Esophagus muscularis mucosa (tissue), 4 donors: ENCODE measurements at regions not wholly inside any gene's neighbourhood (a gene's known extent, or its start where the extent isn't known, plus 50 kb on each side); places are given as distances from the start of the nearest gene placed in this dataset.

Experiments used
- DNase-seq: peaks from one replicate; pipeline ENCODE4 v3.0.0-alpha.2; 2017; ENCODE audit errors: extremely low spot score
- H3K27ac ChIP-seq, 4 donors: fragments of 200-600 bp; sonication (generic); replicated peaks in 1 of 4; 1 replicate in 3 of 4; 2 replicates in 1 of 4; pipeline ENCODE4 v1.5.1; 2016 to 2019; ENCODE audit warnings: mild to moderate bottlenecking in 1 of 4
- H3K27me3 ChIP-seq, 4 donors: fragments of 200-600 bp; sonication (generic); one replicate each; pipeline versions ENCODE4 v1.5.1 to v1.6.0; 2016 to 2019
- H3K36me3 ChIP-seq, 4 donors: fragments of 200-600 bp; sonication (generic); one replicate each; pipeline ENCODE4 v1.5.1; 2016 to 2019
- H3K4me1 ChIP-seq, 4 donors: fragments of 200-600 bp; sonication (generic); one replicate each; pipeline ENCODE4 v1.5.1; 2016 to 2019
- H3K4me3 ChIP-seq, 4 donors: fragments of 200-600 bp; sonication (generic); 1 replicate in 2 of 4; 2 replicates in 2 of 4; pipeline ENCODE4 v1.5.1; 2016 to 2019; ENCODE audit warnings: mild to moderate bottlenecking in 4 of 4, moderate library complexity in 1 of 4
- H3K9me3 ChIP-seq, 4 donors: fragments of 200-600 bp; sonication (generic); 1 replicate in 3 of 4; 2 replicates in 1 of 4; pipeline ENCODE4 v1.5.1; 2016 to 2019
- EP300 ChIP-seq: sonication (generic); formaldehyde crosslinking; IDR thresholded peaks from one replicate; pipeline ENCODE4 v1.6.1; 2017; ENCODE audit warnings: antibody characterized with exemption
- POLR2A ChIP-seq: fragments of 450-650 bp; IDR thresholded peaks from one replicate; pipeline ENCODE4 v1.6.1; 2017; ENCODE audit warnings: antibody characterized with exemption, moderate library complexity, mild to moderate bottlenecking, low read depth
- POLR2AphosphoS5 ChIP-seq, 2 donors: sonication (generic); formaldehyde crosslinking; IDR thresholded peaks; one replicate each; pipeline ENCODE4 v1.6.1; 2017; ENCODE audit warnings: antibody characterized with exemption in 2 of 2
- WGBS: methylation state at CpG from one replicate; pipeline ENCODE4 v1.1.5; 2018; 5-methylcytosine and 5-hydroxymethylcytosine counted together
- intact Hi-C: fragments of 100-400 bp; cut with DNase I; formaldehyde crosslinking; loops from one replicate; pipeline ENCODE4 v1.15.1; 2023
- TF ChIP-seq, protein P1 (sequence below), 3 experiments: fragments of 200-600 bp in 2 of 3; fragments of 450-650 bp in 1 of 3; sonication (generic) in 2 of 3; IDR thresholded peaks; one replicate each; pipeline ENCODE4 v1.5.1; 2017 to 2019; ENCODE audit warnings: antibody characterized with exemption in 3 of 3, mild to moderate bottlenecking in 2 of 3, moderate library complexity in 1 of 3

DNA sequence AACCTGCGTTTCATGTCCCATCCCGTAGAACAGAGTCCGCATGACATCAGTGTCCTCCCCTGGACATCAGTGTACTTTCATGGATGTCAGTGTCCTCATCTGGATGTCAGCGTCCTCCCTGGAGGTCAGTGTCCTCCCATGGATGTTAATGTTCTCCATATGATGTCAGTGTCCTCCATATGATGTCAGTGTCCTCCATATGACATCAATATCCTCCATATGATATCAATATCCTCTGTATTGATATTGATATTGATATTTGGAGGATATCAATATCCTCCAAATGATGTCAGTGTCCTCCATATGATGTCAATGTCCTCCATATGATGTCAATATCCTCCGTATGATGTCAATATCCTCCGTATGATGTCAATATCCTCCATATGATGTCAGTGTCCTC is 284.9 kb downstream of the AJAP1 start:
- WGBS = 76% methylated on average over 6 of the region's 6 CpGs
- H3K9me3 ChIP-seq = no peaks in the 10 kb centered on the region
- no peaks in the 10 kb centered on the region for H3K36me3 ChIP-seq
- TF ChIP-seq, protein P1, sequence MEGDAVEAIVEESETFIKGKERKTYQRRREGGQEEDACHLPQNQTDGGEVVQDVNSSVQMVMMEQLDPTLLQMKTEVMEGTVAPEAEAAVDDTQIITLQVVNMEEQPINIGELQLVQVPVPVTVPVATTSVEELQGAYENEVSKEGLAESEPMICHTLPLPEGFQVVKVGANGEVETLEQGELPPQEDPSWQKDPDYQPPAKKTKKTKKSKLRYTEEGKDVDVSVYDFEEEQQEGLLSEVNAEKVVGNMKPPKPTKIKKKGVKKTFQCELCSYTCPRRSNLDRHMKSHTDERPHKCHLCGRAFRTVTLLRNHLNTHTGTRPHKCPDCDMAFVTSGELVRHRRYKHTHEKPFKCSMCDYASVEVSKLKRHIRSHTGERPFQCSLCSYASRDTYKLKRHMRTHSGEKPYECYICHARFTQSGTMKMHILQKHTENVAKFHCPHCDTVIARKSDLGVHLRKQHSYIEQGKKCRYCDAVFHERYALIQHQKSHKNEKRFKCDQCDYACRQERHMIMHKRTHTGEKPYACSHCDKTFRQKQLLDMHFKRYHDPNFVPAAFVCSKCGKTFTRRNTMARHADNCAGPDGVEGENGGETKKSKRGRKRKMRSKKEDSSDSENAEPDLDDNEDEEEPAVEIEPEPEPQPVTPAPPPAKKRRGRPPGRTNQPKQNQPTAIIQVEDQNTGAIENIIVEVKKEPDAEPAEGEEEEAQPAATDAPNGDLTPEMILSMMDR (IDR thresholded peaks at IDR 0.05) = no peak
- no peak for TF ChIP-seq EP300
- no peak for TF ChIP-seq POLR2A
- no peak for TF ChIP-seq POLR2AphosphoS5 (IDR thresholded peaks at IDR 0.05)
- intact Hi-C loops = no loop called here
- DNase-seq = no peak
- no peak overlapping the region for H3K27ac ChIP-seq
- H3K4me1 ChIP-seq = peaks cover 0 to 6% (median 0%) of the 10 kb centered on the region in 4 donors
- H3K4me3 ChIP-seq = no peak overlapping the region
- H3K27me3 ChIP-seq = peaks cover 0 to 14% (median 0%) of the 10 kb centered on the region in 4 donors

DNA sequence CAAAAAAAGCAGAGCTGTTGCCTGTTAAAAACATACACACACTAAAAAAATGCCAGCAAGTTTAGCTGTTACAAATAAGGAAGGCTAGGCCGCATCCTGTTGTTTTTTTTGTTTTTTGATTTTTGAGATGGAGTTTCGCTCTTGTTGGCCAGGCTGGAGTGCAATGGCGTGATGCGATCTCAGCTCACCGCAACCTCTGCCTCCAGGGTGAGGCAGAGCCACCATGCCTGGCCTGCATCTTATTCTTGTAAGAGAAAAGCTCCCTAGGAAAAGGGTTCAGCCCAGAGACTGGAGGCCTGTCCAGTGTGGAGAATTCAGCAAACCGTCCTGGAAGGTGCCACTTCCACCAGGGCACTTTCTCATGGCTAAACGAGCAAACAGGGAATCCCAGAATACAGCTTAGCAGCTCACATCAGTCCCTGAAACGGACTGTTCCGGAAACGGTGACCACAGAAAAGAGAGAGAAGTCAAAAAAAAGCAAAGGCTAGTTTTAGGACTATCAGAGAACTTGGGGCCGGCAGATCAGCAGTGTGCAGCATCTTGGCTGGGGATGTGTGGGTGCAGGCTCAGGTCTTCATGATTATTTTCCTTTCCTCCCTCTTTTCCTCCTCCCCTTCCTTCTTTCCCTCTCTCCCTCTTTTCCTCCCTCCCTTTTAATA is 283.6 kb downstream of the AJAP1 start:
- H3K27ac ChIP-seq = no peak overlapping the region
- no peak for DNase-seq
- no peak overlapping the region for H3K4me3 ChIP-seq
- H3K36me3 ChIP-seq = no peaks in the 10 kb centered on the region
- peaks cover 0 to 14% (median 0%) of the 10 kb centered on the region in 4 donors for H3K27me3 ChIP-seq
- H3K4me1 ChIP-seq = no peaks in the 10 kb centered on the region
- intact Hi-C loops = no loop called here
- 88% methylated on average over 11 of the region's 11 CpGs for WGBS
- TF ChIP-seq POLR2A = no peak
- TF ChIP-seq POLR2AphosphoS5 (IDR thresholded peaks at IDR 0.05) = no peak
- TF ChIP-seq, protein P1 (IDR thresholded peaks at IDR 0.05) = no peak
- TF ChIP-seq EP300 = no peak
- no peaks in the 10 kb centered on the region for H3K9me3 ChIP-seq

DNA sequence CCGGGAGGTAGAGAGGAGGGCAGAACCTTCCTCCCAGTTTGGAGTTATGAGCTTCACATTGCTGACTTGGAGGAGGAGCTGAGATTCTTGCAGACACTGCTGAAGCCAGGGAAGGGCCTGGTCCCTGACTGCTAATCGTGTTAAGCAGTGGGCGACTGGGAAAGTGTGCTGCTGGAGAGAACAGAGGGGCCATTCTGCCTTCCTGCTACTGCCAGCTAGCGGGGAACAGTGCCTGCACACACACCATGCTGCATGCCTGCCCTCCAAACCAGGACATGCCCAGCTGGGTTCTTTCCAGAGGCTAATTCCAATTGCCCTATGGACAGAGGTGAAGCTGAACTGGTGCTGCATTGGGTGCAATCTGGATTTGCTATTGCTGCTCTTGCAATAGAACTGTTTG is 281.4 kb downstream of the AJAP1 start:
- Histone ChIP-seq H3K4me1 (no peaks in the 10 kb centered on the region), H3K36me3 (no peaks in the 10 kb centered on the region), H3K27me3 (no peaks in the 10 kb centered on the region), H3K27ac (no peak overlapping the region), H3K4me3 (no peak overlapping the region), H3K9me3 (no peaks in the 10 kb centered on the region)
- no peak for DNase-seq
- intact Hi-C loops = no loop called here
- 57% methylated on average over 4 of the region's 4 CpGs for WGBS
- TF ChIP-seq EP300 (no peak), POLR2AphosphoS5 (IDR thresholded peaks at IDR 0.05) (no peak), POLR2A (no peak)
- TF ChIP-seq, protein P1 (IDR thresholded peaks at IDR 0.05) = no peak

DNA sequence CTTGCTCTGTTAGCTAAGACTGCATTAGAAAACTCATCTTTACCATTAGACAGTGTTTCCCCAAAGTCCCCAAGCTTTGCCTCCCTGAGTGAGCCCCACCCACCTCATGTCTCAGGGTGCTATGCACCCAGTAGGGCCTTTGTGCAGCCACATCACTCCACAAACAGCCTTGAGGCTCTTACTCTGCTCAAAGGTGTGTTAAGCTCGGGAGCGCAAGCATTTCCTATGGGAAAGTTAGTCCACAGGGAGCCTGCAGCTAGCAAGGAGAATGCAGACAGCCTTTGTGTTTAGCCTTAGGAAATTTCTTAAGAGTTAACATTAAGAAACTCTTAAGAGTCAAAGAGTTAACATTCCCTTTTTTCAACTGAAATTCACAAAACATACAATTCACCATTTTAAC is 278.8 kb downstream of the AJAP1 start:
- DNase-seq = no peak
- H3K27me3 ChIP-seq = peaks cover 0 to 4% (median 0%) of the 10 kb centered on the region in 4 donors

More for the DNA sequence above, 278.8 kb downstream of the AJAP1 start:
- TF ChIP-seq POLR2AphosphoS5 (IDR thresholded peaks at IDR 0.05) (no peak), EP300 (no peak), POLR2A (no peak)
- TF ChIP-seq, protein P1 (IDR thresholded peaks at IDR 0.05) = no peak
- H3K4me1 ChIP-seq = no peaks in the 10 kb centered on the region
- H3K36me3 ChIP-seq = no peaks in the 10 kb centered on the region
- WGBS = 72% methylated on average over 2 of the region's 2 CpGs
- intact Hi-C loops = no loop called here
- no peak overlapping the region for H3K4me3 ChIP-seq
- H3K9me3 ChIP-seq = no peaks in the 10 kb centered on the region
- H3K27ac ChIP-seq = no peak overlapping the region
